ENCODE measurements at regions not wholly inside any gene's neighbourhood (a gene's known extent, or its start where the extent isn't known, plus 50 kb on each side); places are given as distances from the start of the nearest gene placed in this dataset.

- no peak for TF ChIP-seq CTCF (IDR thresholded peaks at IDR 0.05; ENCODE audit: extremely low read depth, missing control alignments)
- DNase-seq (ENCODE audit: low spot score) = no peak
Observed at GRCh38 chr11:123365955-123366354, 64.1 kb upstream of the GRAMD1B start.

- DNase-seq (ENCODE audit: low spot score) = no peak
- TF ChIP-seq CTCF (IDR thresholded peaks at IDR 0.05; ENCODE audit: extremely low read depth, missing control alignments) = no peak
Observed at GRCh38 chr11:123364080-123364479, 66.0 kb upstream of the GRAMD1B start.

- TF ChIP-seq CTCF (IDR thresholded peaks at IDR 0.05; ENCODE audit: extremely low read depth, missing control alignments) = no peak
Observed at GRCh38 chr11:123363556-123363955, 66.5 kb upstream of the GRAMD1B start.

GRCh38 chr11:123362941-123363340 is 67.1 kb upstream of the GRAMD1B start:
- TF ChIP-seq CTCF (IDR thresholded peaks at IDR 0.05; ENCODE audit: extremely low read depth, missing control alignments) = no peak
- no peak for DNase-seq (ENCODE audit: low spot score)

More at GRCh38 chr11:123363556-123363955, 66.5 kb upstream of the GRAMD1B start:
- DNase-seq (ENCODE audit: low spot score) = no peak

GRCh38 chr11:123362186-123362585 is 67.9 kb upstream of the GRAMD1B start:
- DNase-seq (ENCODE audit: low spot score) = no peak
- no peak for TF ChIP-seq CTCF (IDR thresholded peaks at IDR 0.05; ENCODE audit: extremely low read depth, missing control alignments)

GRCh38 chr11:123361110-123361509 is 69.0 kb upstream of the GRAMD1B start:
- DNase-seq (ENCODE audit: low spot score) = no peak
- TF ChIP-seq CTCF (IDR thresholded peaks at IDR 0.05; ENCODE audit: extremely low read depth, missing control alignments) = no peak

GRCh38 chr11:123360267-123360936 is 69.7 kb upstream of the GRAMD1B start:
- DNase-seq (ENCODE audit: low spot score) = no peak
- no peak for TF ChIP-seq CTCF (IDR thresholded peaks at IDR 0.05; ENCODE audit: extremely low read depth, missing control alignments)

All from GM20000 (cell line).